Large intestine (tissue), 3 donors: ENCODE measurements at regions not wholly inside any gene's neighbourhood (a gene's known extent, or its start where the extent isn't known, plus 50 kb on each side); places are given as distances from the start of the nearest gene placed in this dataset.

Experiments
- DNase-seq, 2 donors: peaks; one replicate each; pipeline versions ENCODE4 v3.0.0 to v3.0.0-alpha.2; 2013
- H3K27ac ChIP-seq: one replicate; pipeline ENCODE4 v1.5.1; 2013; ENCODE audit warnings: low read length
- H3K27me3 ChIP-seq: 2 replicates; pipeline ENCODE4 v1.6.1; 2013; ENCODE audit warnings: low read length; ENCODE audit not compliant: control insufficient read depth, insufficient read depth
- H3K36me3 ChIP-seq: 2 replicates; pipeline ENCODE4 v1.6.1; 2013; ENCODE audit warnings: low read length; ENCODE audit not compliant: control insufficient read depth, insufficient read depth
- H3K4me1 ChIP-seq: one replicate; pipeline ENCODE4 v1.6.1; 2013; ENCODE audit warnings: low read length; ENCODE audit not compliant: control insufficient read depth, insufficient read depth
- H3K4me3 ChIP-seq: one replicate; pipeline ENCODE4 v1.5.1; 2013; ENCODE audit warnings: low read length
- H3K9me3 ChIP-seq: one replicate; pipeline ENCODE4 v1.6.1; 2013; ENCODE audit warnings: mild to moderate bottlenecking, low read depth, low read length, moderate library complexity; ENCODE audit not compliant: control insufficient read depth
- WGBS: methylation state at CpG from one replicate; pipeline ENCODE4 v1.1.5; 2013; ENCODE audit warnings: low lambda C conversion rate; ENCODE audit not compliant: insufficient coverage; 5-methylcytosine and 5-hydroxymethylcytosine counted together

GRCh38 chr5:107092695-107093094, 578.0 kb downstream of the EFNA5 start:
- H3K4me1 ChIP-seq, result no peaks in the 10 kb centered on the region
- no peak overlapping the region for H3K27ac ChIP-seq
- H3K9me3 ChIP-seq, result peaks cover 4% of the 10 kb centered on the region
- no peak for DNase-seq
- H3K36me3 ChIP-seq, result no peaks in the 10 kb centered on the region
- no peaks in the 10 kb centered on the region for H3K27me3 ChIP-seq
- no peak overlapping the region for H3K4me3 ChIP-seq

DNA sequence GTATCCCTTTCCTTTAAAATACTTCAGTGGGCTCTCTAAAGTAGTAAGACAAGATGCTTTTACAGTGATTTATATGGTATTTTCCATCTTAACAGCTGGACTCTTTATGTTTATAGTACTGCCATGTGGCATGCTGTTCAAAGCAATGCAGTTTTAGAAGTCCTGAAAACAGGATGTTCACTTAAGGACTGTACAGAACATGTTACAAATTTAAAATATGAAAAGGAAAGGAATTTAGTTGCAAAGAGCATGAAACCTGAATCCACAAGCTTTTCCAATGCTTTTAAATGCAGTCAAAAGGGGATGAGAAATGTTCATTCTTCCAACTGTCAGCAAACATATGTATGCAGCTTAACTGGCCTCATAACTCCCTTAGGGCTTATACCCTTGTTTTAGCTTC, 580.2 kb downstream of the EFNA5 start:
- Histone ChIP-seq H3K4me3 (no peak overlapping the region), H3K4me1 (no peaks in the 10 kb centered on the region), H3K9me3 (peaks cover 4% of the 10 kb centered on the region), H3K36me3 (no peaks in the 10 kb centered on the region), H3K27ac (no peak overlapping the region), H3K27me3 (no peaks in the 10 kb centered on the region)
- no peak for DNase-seq

DNA sequence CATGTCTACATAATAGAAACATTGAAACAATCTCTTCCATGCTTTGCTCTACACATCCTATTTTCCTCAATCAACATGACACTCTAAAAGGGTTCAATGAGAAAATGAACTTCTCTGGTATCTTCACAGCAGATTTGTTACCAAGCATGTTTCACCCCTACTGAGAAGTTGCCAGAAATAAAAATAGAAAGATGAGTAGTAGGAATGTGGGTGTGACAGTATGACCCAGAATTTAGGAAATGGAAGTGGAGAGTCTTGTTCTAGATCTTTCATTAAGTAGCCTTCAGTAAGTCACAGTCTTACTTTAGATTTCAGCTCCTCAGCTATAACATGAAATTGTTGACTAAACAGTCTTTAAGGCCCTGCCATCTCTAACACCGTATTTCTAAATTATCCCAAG, 581.8 kb downstream of the EFNA5 start:
- Histone ChIP-seq H3K36me3 (no peaks in the 10 kb centered on the region), H3K4me1 (no peaks in the 10 kb centered on the region), H3K27me3 (no peaks in the 10 kb centered on the region), H3K9me3 (peaks cover 4% of the 10 kb centered on the region), H3K27ac (no peak overlapping the region), H3K4me3 (no peak overlapping the region)
- no CpG with 5 or more reads among the region's 1 CpG for WGBS
- no peak for DNase-seq

- Histone ChIP-seq H3K27me3 (no peaks in the 10 kb centered on the region), H3K4me3 (no peak overlapping the region), H3K9me3 (no peaks in the 10 kb centered on the region), H3K4me1 (no peaks in the 10 kb centered on the region), H3K27ac (no peak overlapping the region), H3K36me3 (no peaks in the 10 kb centered on the region)
- no CpG with 5 or more reads among the region's 1 CpG for WGBS
- DNase-seq, result no peak
These were observed 585.2 kb downstream of the EFNA5 start for GRCh38 chr5:107085572-107085971.

GRCh38 chr5:107074996-107075395, 595.7 kb downstream of the EFNA5 start:
- WGBS, result no CpG with 5 or more reads among the region's 1 CpG
- Histone ChIP-seq H3K9me3 (peaks cover 2% of the 10 kb centered on the region), H3K36me3 (no peaks in the 10 kb centered on the region), H3K4me3 (no peak overlapping the region), H3K4me1 (no peaks in the 10 kb centered on the region), H3K27ac (no peak overlapping the region), H3K27me3 (no peaks in the 10 kb centered on the region)
- DNase-seq, result peak; percentile 10 to 37

GRCh38 chr5:107072967-107073366, 597.8 kb downstream of the EFNA5 start:
- Histone ChIP-seq H3K27ac (no peak overlapping the region), H3K9me3 (no peaks in the 10 kb centered on the region), H3K27me3 (no peaks in the 10 kb centered on the region), H3K4me3 (no peak overlapping the region), H3K4me1 (no peaks in the 10 kb centered on the region), H3K36me3 (no peaks in the 10 kb centered on the region)
- no CpG with 5 or more reads among the region's 1 CpG for WGBS
- peak in 1 of 2 donors; percentile 10 for DNase-seq

- no peaks in the 10 kb centered on the region for H3K27me3 ChIP-seq
- H3K9me3 ChIP-seq, result no peaks in the 10 kb centered on the region
- H3K27ac ChIP-seq, result no peak overlapping the region
- no peaks in the 10 kb centered on the region for H3K36me3 ChIP-seq
- DNase-seq, result no peak
- H3K4me1 ChIP-seq, result no peaks in the 10 kb centered on the region
- H3K4me3 ChIP-seq, result no peak overlapping the region
These were observed 598.3 kb downstream of the EFNA5 start for GRCh38 chr5:107072440-107072839.

DNA sequence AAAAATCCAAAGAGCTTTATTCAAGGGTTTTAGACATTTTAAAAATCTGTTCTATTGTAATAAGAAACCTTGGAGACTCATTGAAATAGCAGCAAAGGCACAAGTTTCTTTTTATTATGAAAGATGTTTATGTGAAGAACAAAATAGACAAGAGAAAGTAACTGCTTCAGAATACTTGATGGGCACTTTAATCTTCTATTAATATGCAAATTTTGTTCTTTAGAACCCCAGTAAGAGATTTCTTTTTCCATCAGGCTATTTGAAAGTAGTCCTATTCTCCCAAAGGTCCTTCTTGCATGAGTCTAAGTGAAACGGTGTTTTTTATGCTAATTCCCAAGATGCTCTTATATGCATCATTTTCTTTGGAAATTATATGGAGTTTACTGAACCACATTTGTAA, 602.0 kb downstream of the EFNA5 start:
- H3K9me3 ChIP-seq, result no peaks in the 10 kb centered on the region
- DNase-seq, result no peak
- no peak overlapping the region for H3K27ac ChIP-seq
- no peaks in the 10 kb centered on the region for H3K4me1 ChIP-seq
- H3K36me3 ChIP-seq, result no peaks in the 10 kb centered on the region
- no peaks in the 10 kb centered on the region for H3K27me3 ChIP-seq
- no peak overlapping the region for H3K4me3 ChIP-seq
- no CpG with 5 or more reads among the region's 1 CpG for WGBS

DNA sequence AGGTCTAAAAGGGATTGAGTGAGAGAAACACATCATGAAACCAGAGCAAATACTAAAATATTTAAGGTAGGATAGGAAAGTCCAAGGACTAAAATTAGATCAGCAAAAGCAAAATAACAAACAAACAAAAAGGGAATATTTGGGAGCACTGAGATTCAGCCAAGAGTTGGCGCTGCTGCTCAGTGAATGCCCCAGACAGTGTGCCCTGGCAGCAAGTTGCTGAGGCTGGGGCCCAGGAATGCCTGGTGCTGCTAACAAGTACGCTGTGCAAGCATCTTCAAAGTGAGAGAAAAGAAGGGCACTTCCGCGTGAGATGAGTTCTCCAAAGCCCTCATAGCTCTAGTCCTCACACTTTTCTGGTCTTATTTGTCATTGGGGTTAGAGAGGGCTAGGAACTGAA, 603.3 kb downstream of the EFNA5 start:
- DNase-seq, result no peak
- H3K9me3 ChIP-seq, result no peaks in the 10 kb centered on the region
- no CpG with 5 or more reads among the region's 4 CpGs for WGBS
- H3K36me3 ChIP-seq, result no peaks in the 10 kb centered on the region
- H3K27ac ChIP-seq, result no peak overlapping the region
- no peaks in the 10 kb centered on the region for H3K4me1 ChIP-seq
- no peak overlapping the region for H3K4me3 ChIP-seq
- H3K27me3 ChIP-seq, result no peaks in the 10 kb centered on the region

DNA sequence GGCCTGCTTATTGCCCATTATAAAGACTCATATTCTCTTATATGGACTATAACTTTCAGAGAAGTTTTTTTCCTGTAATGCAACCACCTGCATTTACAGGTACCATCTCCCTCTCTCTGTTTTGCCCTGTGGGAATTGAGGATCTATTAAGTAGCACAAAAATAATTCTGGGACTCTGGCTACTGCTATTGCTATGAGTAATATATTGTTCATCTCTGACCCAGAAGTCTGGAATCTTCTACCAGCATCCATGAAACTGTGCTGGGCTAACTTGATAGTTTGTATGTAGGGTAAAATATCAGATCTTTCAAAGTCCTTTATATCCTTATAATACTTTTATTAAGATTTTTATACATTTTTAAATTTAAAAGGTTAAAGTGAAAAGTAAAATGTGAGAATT, 607.2 kb downstream of the EFNA5 start:
- H3K27me3 ChIP-seq, result no peaks in the 10 kb centered on the region
- no peak for DNase-seq
- no peaks in the 10 kb centered on the region for H3K4me1 ChIP-seq
- H3K4me3 ChIP-seq, result no peak overlapping the region
- H3K36me3 ChIP-seq, result no peaks in the 10 kb centered on the region
- H3K27ac ChIP-seq, result no peak overlapping the region
- no peaks in the 10 kb centered on the region for H3K9me3 ChIP-seq

- Histone ChIP-seq H3K27me3 (no peaks in the 10 kb centered on the region), H3K9me3 (no peaks in the 10 kb centered on the region), H3K36me3 (no peaks in the 10 kb centered on the region), H3K4me3 (no peak overlapping the region), H3K27ac (no peak overlapping the region), H3K4me1 (no peaks in the 10 kb centered on the region)
- DNase-seq, result no peak
- 100% methylated on average over 1 of the region's 3 CpGs for WGBS
These were observed 611.9 kb downstream of the EFNA5 start for GRCh38 chr5:107058803-107059202.

DNA sequence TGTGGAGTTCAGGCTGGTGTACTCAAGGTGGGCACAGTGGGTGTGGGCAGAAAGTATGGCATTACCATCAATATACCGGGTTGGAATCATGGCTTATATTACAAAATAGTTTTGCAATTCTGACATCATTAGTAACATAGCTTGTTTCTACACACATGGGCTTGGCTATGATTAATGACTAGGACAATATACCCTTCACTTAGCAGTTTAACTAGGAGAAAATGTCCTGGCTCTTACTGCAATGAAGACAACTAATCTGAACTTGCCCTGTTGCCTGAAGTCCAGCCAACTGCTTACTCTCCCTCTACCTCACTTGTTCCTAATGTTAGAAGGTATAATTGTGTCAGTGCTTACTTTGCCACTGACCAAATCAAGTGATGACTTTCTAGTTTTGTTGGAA, 612.5 kb downstream of the EFNA5 start:
- peak in 1 of 2 donors; percentile 17 for DNase-seq
- H3K9me3 ChIP-seq, result no peaks in the 10 kb centered on the region
- H3K27me3 ChIP-seq, result no peaks in the 10 kb centered on the region
- no peaks in the 10 kb centered on the region for H3K4me1 ChIP-seq
- WGBS, result no CpG with 5 or more reads among the region's 1 CpG
- no peak overlapping the region for H3K27ac ChIP-seq
- H3K4me3 ChIP-seq, result no peak overlapping the region
- H3K36me3 ChIP-seq, result no peaks in the 10 kb centered on the region
